Progenitor cell of endocrine pancreas (in vitro differentiated cells): ENCODE measurements at regions not wholly inside any gene's neighbourhood (a gene's known extent, or its start where the extent isn't known, plus 50 kb on each side); places are given as distances from the start of the nearest gene placed in this dataset.
"Not testable (repeated sequence)": the region's sequence is repeated elsewhere in the genome, so short reads cannot be mapped to it uniquely, and the experiment has no call there.

Experiments
- DNase-seq: peaks from one replicate; pipeline ENCODE4 v3.0.0; 2021; ENCODE audit warnings: low spot score; ENCODE audit not compliant: unreplicated experiment
- H3K27ac Mint-ChIP-seq: 2 replicates; pipeline ENCODE4 v1.8.0; 2021; ENCODE audit warnings: mild to moderate bottlenecking, moderate library complexity, mixed read lengths
- H3K27me3 Mint-ChIP-seq: 2 replicates; pipeline ENCODE4 v1.8.0; 2021; ENCODE audit warnings: mixed read lengths
- H3K36me3 Mint-ChIP-seq: 2 replicates; pipeline ENCODE4 v1.8.0; 2022; ENCODE audit warnings: mixed read lengths; ENCODE audit not compliant: insufficient read depth
- H3K4me1 Mint-ChIP-seq: 2 replicates; pipeline ENCODE4 v1.8.0; 2021; ENCODE audit warnings: low read depth, mixed read lengths
- H3K4me3 Mint-ChIP-seq: 2 replicates; pipeline ENCODE4 v1.8.0; 2021; ENCODE audit warnings: low read depth, mild to moderate bottlenecking, moderate library complexity, mixed read lengths
- H3K9me3 Mint-ChIP-seq: 2 replicates; pipeline ENCODE4 v1.8.0; 2021; ENCODE audit warnings: low read depth, mixed read lengths
- CTCF ChIP-seq: fragments of 200-600 bp; sonication (generic); IDR thresholded peaks from one replicate; pipeline ENCODE4 v1.5.0; 2021; ENCODE audit warnings: antibody characterized with exemption, mild to moderate bottlenecking; ENCODE audit not compliant: unreplicated experiment

- Mint-ChIP-seq H3K36me3 (no peaks in the 10 kb centered on the region), H3K4me3 (no peak overlapping the region), H3K27ac (no peak overlapping the region), H3K9me3 (no peaks in the 10 kb centered on the region), H3K27me3 (no peaks in the 10 kb centered on the region), H3K4me1 (peaks cover 1% of the 10 kb centered on the region)
- DNase-seq = no peak
- TF ChIP-seq CTCF = no peak
Observed at GRCh38 chr4:34972189-34972588, 1272.1 kb downstream of the ARAP2 start.

DNA sequence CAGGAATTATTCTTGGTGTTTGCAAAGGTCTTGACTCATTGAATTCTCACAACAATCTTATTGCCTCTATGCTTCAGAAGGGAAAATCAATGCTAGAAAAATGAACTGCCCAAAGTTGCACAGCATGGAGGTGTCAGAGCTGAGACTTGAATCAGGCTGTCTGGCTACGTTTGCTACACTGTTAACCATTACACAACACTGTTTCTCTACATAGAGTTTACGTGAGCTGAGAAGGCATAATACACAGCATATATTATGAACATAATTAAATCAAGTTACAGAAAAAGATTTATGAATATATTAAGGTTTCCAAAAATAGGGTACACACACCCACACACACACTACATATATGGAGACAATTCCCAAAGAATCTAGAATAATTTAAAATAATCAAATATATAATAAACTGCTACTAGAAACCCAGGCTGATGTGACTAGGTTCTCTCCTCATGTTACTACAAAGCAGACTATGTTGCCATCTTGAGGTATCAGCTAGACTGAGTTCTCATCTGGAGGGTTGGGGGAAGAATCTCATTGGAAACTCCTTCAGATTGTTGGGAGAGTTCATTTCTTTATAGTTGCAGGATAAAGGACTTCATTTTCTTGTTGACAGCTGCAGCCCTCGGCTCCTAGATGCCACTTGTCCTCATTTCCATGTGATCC, 1270.5 kb downstream of the ARAP2 start:
- no peak for DNase-seq
- Mint-ChIP-seq H3K27me3 (no peaks in the 10 kb centered on the region), H3K4me1 (peaks cover 1% of the 10 kb centered on the region), H3K9me3 (no peaks in the 10 kb centered on the region), H3K27ac (no peak overlapping the region), H3K36me3 (no peaks in the 10 kb centered on the region), H3K4me3 (no peak overlapping the region)
- TF ChIP-seq CTCF = no peak

GRCh38 chr4:34974313-34974680, 1270.0 kb downstream of the ARAP2 start:
- Mint-ChIP-seq H3K27me3 (no peaks in the 10 kb centered on the region), H3K36me3 (no peaks in the 10 kb centered on the region), H3K27ac (no peak overlapping the region), H3K4me1 (peaks cover 1% of the 10 kb centered on the region), H3K4me3 (no peak overlapping the region), H3K9me3 (no peaks in the 10 kb centered on the region)
- no peak for DNase-seq
- TF ChIP-seq CTCF = no peak

DNA sequence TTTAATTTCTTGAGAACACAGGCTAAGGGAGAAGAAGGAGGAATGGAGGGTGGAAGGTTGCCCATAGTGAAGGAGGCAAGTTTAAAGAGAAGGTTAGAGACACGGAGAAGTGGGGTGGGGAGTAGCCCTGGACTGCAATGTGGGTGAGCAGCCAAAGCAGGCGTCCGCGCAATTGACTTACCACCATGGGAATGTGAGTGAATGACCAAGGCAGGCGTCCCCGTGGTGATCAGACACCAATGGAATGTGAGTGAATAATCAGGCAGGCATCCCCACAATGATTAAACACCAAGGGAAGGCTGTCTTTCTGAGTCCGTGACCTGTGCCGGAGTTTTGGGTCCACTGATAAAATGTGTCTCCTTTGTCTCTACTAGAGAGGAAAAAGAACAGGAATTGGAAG, 1223.1 kb downstream of the ARAP2 start:
- H3K4me3 Mint-ChIP-seq, DNase-seq, H3K36me3 Mint-ChIP-seq, H3K27me3 Mint-ChIP-seq, H3K4me1 Mint-ChIP-seq, H3K27ac Mint-ChIP-seq: not testable (repeated sequence)
- peaks cover 24% of the 10 kb centered on the region for H3K9me3 Mint-ChIP-seq

DNA sequence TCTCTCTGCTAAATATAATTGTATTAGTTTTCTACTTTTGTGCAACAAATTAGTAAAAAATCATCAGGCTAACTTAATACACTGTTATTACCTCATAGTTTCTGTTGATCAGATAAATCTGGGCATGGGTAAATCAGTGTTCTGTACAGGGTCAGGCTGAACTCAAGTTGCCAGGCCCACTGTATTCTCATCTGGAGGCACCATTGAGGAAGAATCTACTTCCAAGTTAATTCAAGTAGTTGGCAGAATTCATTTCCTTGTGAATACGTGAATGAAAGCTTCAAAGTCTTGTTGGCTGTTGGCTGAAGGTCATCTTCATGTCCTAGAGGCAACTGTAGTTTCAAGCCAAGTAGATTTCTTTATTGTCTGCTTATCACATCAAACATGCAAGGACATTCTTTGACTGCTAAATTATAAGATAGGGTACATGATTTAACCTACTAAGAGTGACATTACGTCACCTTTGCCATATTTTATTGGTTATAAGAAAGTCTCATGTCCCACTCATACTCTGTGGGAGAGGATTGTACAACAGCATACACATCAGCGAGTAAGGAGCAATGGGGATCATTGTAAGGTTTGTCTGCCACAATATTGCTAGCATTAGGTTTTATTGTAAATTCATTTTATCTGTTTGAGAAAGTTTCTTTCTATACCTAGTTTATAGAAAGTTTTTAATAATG, 1219.0 kb downstream of the ARAP2 start:
- Mint-ChIP-seq H3K9me3 (peaks cover 16% of the 10 kb centered on the region), H3K36me3 (no peaks in the 10 kb centered on the region)

More for the DNA sequence above, 1219.0 kb downstream of the ARAP2 start:
- TF ChIP-seq CTCF = no peak
- H3K27me3 Mint-ChIP-seq = no peaks in the 10 kb centered on the region
- DNase-seq = no peak
- no peak overlapping the region for H3K4me3 Mint-ChIP-seq
- no peaks in the 10 kb centered on the region for H3K4me1 Mint-ChIP-seq
- H3K27ac Mint-ChIP-seq = no peak overlapping the region
